ENCODE measurements at regions not wholly inside any gene's neighbourhood (a gene's known extent, or its start where the extent isn't known, plus 50 kb on each side); places are given as distances from the start of the nearest gene placed in this dataset.

DNA sequence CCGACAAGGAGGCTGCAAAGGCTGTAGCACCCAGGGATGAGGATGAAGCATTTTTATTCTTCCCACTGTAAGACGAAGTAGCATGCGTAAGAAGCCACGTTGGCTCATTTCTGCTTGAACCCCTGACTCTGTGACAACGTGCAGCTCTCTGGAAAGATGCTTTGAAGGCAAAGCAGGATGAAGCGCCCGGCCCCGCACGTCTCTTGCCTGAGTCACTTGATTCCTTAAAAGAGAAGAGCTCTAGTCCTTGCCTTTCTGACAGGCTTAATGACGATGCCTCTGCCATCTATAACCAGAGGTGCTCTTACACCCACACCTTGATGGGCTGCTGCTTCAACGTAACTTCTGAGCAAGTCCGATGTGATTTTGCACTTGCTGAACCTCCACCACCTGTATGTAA is 76.7 kb upstream of the MED9 start:
- TF ChIP-seq CTCF (IDR thresholded peaks at IDR 0.05) (no peak), EZH2 (IDR thresholded peaks at IDR 0.05; ENCODE audit: borderline replicate concordance, insufficient read depth, low read depth, low read length, poor library complexity, severe bottlenecking) (no peak)
